GM18499 (cell line): ENCODE measurements at regions not wholly inside any gene's neighbourhood (a gene's known extent, or its start where the extent isn't known, plus 50 kb on each side); places are given as distances from the start of the nearest gene placed in this dataset.

Experiments
- ATAC-seq: cut with Tn5 transposase; IDR thresholded peaks from one replicate; pipeline ENCODE4 v1.9.1; 2021; ENCODE audit warnings: moderate number of reproducible peaks; ENCODE audit not compliant: insufficient read depth, unreplicated experiment

DNA sequence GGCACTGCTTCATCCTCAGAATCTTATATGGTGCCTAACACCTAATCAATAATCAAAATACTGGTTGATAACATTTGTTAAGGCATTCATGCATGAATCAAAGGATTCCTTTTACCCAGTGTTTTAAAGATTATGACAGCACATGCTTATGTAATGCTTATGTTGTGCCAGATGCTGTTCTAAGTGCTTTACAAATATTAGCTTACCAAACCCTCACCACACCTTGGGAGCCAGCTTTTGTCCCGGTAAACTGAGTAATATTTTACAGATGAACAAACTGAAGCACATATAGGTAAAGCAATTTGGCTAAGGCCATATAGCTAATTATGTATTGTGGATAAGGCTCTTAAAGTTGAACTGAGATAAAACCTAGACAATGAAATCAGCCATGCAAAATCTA lies 209.2 kb downstream of the ALX1 start:
- no peak for ATAC-seq

GRCh38 chr12:85504164-85504563 lies 224.1 kb downstream of the ALX1 start:
- ATAC-seq: no peak

DNA sequence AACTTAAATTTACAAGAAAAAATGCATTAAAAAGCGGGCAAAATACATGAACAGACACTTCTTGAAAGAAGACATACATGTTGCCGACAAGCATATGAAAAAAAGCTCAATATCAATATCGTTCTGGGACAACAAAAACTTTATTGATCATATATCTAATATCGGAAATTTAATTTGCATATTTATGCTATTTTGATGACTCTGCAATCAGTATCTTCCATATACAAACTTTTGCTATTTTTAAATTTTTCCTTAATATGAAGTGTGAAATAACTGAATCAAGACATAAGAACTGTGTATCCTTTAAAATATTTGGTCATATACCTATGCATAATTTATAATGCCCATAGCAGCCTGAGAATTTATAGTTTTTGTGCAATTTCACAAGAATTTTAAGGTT lies 224.6 kb downstream of the ALX1 start:
- ATAC-seq: no peak

DNA sequence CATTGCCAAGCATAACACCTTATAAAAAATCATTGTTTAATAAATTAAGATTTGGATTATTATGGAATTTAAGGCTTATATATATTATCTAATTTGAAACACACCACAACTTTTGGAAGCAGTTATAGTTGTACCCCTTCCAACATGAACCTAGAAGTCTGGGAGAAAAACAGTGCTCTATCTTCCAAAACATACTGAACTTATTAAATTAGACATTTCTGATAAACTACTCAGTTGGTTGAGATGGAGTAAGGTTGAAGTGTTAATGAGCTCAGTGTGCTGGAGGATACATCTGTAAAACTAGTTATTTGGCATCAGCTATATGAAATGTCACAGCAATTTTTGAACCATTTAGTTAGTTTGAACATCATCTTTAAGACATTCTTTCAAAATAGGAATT lies 227.4 kb downstream of the ALX1 start:
- ATAC-seq: no peak

- ATAC-seq: peak; percentile 24
These were observed 229.2 kb downstream of the ALX1 start for GRCh38 chr12:85509081-85509856.

- peak; percentile 93 for ATAC-seq
These were observed 229.8 kb downstream of the ALX1 start for GRCh38 chr12:85509857-85510256.

DNA sequence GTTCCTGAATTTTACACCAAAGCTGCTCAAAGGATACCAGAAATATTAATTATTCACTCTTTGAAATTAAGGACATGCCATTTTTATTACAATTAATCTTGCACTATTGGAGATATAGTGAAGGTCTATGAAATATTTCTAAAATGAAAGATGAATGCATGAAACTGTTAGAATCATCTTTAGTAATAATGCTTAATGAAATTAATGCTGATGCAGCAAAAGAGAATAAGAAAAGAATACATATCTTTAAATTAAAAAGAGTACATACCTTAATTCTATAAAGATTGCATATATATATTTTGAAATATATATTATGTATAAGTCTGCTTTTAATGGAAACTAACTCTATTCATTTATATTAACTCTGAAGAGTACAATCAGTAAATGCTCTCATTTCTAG lies 236.0 kb downstream of the ALX1 start:
- no peak for ATAC-seq

DNA sequence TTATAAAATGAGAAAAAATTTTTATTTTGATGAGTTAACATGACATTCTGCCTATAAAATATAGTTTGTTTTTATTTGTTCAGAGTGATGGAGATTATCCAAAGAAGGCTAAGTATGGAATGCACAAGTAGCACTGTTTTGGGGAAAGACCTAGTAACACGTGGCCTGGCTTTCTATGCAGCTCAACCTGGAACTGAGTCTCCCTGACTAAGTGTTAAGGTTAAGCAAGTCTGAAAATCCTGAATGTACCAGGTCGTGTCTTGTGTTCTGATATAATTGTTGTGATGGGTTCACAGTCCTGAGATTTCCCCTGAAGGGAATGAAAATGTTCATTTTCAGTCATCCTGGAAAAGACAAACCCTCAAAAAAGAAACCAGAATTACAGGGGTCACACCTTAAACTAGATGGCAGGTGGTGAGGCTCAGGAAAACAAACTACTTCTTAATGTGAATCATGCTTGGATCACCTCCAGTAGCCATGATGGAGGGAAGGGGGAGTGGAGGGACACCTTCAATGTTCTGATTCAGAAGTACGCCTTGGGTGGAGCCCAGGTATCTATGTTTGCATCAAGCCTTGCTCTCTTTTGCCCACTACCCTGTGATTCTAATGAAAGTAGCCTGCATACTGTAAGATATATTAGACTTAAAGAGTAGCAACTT lies 236.8 kb downstream of the ALX1 start:
- no peak for ATAC-seq

GRCh38 chr12:85519163-85519562 lies 239.1 kb downstream of the ALX1 start:
- ATAC-seq: no peak

GRCh38 chr12:85523197-85523596 lies 243.2 kb downstream of the ALX1 start:
- ATAC-seq: no peak

GRCh38 chr12:85527192-85527591 lies 247.2 kb downstream of the ALX1 start:
- peak; percentile 81 for ATAC-seq

DNA sequence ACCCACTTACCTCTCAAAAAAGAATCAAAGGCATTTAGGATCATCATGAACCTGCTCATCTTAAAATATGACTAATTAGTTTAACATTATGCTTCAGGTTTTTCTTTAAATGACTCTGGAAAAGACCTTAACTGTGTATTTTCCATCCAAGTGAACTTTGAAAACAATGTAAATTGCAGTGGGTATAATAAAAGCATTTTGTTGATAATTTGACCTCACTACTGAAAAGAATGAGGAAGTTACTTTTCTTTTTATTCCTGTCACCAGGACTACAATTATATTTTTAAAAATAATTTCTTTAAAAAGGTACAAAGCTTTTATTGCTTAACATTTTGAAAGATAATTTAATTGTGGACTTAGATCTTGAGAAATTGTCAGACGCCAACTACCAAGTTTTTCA lies 249.9 kb downstream of the ALX1 start:
- ATAC-seq: no peak

DNA sequence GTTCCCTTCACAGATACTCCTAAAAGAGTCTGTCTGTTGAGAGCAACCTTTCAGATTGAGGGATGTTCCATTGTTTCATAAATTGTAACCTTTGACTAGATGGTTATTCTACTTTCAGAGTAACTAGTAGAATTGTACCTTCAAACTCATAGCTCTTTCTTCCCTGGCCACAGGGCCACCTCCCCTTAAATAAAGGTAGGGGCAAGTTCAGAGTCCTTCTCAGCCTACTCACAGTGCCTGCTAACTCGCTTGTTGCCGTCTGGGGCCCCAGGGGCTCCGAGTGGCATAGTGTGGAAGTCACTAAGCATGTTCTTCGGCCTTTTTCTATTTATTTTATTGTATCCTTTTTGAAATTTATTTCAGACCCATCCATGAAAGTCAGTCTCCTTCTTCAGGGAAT lies 250.4 kb downstream of the ALX1 start:
- ATAC-seq: no peak

GRCh38 chr12:85531341-85531740 lies 251.3 kb downstream of the ALX1 start:
- peak; percentile 86 for ATAC-seq

DNA sequence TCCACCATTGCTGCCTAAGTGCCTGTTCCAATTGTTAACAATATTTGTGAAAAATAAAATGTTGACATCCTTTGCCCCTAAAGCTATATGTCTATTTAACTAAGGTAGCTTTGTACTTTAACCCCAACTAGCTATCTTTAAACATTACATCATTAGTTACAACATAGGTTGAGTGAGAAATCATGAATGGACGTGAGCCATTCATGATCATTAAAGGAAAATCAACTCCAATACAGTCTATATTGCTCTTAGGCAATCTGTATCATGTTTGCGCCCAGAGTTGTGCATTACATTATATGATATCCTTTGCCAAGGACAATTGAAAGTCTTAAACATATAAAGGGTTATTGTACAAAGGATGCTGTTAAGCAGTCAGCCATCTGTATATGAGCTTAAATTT lies 269.6 kb downstream of the ALX1 start:
- ATAC-seq: no peak

- no peak for ATAC-seq
These were observed 270.9 kb downstream of the ALX1 start for GRCh38 chr12:85550924-85551323.

DNA sequence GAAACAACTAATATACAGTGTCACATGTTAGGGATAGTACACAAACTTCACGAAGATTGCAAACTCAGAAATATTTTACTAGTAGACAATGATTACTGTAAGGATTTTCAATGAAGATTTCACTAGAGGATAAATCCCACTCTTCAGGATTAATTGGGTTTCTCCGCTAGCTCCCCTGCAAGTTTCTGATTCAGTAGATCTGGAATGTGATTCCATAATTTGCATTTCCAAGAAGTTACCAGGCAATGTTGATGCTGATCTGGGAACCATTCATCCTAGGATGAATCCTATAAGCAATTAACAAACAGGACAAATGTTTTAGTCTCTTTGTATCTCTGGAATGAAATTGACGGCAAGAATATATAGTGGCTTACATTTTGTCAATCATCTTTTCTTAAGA lies 272.4 kb downstream of the ALX1 start:
- no peak for ATAC-seq

DNA sequence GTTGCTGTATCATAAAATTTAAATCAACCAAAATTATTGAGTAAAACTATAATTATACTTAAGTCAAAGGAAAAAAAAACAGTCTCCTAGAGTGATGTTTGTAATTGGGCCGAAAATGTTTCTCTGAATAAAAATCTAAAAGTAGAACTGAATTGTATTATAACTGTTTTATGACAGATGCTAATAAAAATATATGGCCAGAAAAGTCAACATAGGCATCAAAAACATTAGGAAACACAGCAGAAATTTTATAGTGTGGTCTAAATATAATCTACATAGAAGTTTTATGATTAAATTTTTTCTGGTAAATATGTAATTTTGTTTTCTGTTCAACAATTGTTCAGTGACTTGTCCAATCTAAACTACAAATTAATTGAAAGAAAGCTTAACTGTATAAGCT lies 277.8 kb downstream of the ALX1 start:
- ATAC-seq: no peak

DNA sequence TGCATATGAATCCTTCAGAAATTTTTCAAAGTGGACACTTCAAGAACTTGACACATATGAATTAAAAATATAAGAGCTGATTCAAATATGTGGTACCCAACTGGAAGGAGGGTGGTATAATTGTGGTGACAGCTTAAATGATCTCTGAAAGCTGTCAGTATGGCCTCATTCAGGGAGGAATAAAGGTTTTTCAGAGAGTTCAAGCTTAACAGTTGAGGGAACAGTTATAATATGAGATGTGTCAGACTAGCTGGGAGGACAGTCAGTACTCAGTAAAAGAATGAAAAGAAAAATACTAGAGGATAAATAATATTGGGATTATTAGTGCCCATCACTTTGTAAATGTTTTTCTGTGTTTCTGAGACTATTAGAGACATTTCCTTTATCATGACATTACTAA lies 277.5 kb downstream of the RASSF9 start:
- ATAC-seq: no peak

DNA sequence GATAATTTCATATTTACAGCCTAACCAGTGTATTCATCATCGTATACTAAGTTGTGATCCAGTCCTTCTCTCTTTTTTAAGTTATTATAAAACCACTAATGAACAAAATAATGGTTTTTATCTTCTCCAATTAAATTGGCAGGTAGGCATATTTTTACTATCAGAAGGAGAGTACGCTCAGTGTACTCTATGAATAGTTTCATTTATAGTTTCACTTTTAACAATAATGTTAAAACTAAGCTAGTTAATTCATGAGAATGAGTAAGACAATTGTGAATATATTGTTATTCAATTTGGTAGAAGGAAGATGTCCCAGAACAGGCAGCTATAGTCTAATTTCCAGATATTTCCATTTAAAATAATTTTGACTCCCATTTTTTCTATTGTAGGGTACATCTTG lies 277.1 kb downstream of the RASSF9 start:
- ATAC-seq: no peak

DNA sequence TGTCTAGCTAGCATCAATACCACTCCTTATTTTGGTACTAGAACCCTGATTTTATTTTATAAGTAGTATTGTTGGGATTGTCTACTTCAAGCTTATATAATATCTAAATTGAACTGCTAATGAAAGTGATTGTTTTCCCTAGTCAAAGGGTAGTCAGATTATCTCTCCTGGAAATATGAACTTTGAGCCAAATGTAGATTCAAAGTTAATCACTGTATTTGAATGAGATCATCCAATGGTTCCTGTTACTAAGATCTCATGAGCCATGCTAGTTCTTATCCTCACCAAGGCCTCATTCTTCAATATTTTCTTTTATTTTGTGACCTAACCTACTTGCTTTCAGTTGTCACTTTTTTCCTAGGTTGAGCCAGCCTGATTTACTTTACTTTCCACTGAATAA lies 276.7 kb downstream of the RASSF9 start:
- ATAC-seq: no peak

DNA sequence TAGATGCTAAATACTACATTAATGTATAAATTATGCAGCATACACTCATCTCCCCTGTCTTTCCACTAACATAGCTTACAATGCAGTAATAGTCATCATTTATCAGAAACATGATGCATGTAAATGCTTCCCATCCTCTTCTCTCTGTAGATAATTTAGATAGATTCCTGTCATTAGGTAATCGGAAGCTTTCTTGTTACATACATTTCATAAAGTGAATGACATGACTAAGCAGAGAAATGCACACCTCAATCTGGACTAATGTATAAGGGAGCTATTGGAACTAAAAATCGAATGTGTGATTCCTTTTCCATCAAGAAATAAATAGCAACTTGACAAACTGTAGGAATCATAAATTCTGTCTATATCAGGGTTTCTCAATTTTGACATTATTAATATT lies 273.4 kb downstream of the RASSF9 start:
- ATAC-seq: no peak
